ENCODE measurements at regions not wholly inside any gene's neighbourhood (a gene's known extent, or its start where the extent isn't known, plus 50 kb on each side); places are given as distances from the start of the nearest gene placed in this dataset.

- Histone ChIP-seq H3K36me3 (ENCODE audit: insufficient read depth, low read length) (no peaks in the 10 kb centered on the region), H3K27ac (ENCODE audit: low read depth, low read length) (no peak overlapping the region), H3K9ac (ENCODE audit: low read length) (no peak overlapping the region), H3K9me3 (ENCODE audit: insufficient read depth, low read depth, low read length) (no peaks in the 10 kb centered on the region), H4K20me1 (ENCODE audit: insufficient read depth, low read length) (no peaks in the 10 kb centered on the region), H3K79me2 (ENCODE audit: insufficient read depth, low read length) (no peaks in the 10 kb centered on the region), H3K27me3 (ENCODE audit: insufficient read depth, low read length) (no peaks in the 10 kb centered on the region), H3K4me3 (ENCODE audit: insufficient read depth, low read depth, low read length) (no peak overlapping the region), H3K4me2 (ENCODE audit: low read length) (no peak overlapping the region), H3K4me1 (ENCODE audit: insufficient read depth, low read length) (no peaks in the 10 kb centered on the region), H2AFZ (ENCODE audit: low read depth, low read length) (no peak overlapping the region)
- TF ChIP-seq EZH2 (IDR thresholded peaks at IDR 0.05; ENCODE audit: insufficient read depth, low read length) (no peak), CTCF (IDR thresholded peaks at IDR 0.05; ENCODE audit: insufficient read depth, low read depth, low read length) (no peak)
- no peaks in the 10 kb centered on the region for H3K9me3 Mint-ChIP-seq (ENCODE audit: unreplicated experiment)
- no peaks in the 10 kb centered on the region for H3K4me1 Mint-ChIP-seq (ENCODE audit: low read depth, unreplicated experiment)
- H3K27ac Mint-ChIP-seq (ENCODE audit: unreplicated experiment), result no peak overlapping the region
- no peak overlapping the region for H3K4me3 Mint-ChIP-seq (ENCODE audit: unreplicated experiment)
- no peak for FAIRE-seq
- H3K36me3 Mint-ChIP-seq (ENCODE audit: low read depth, unreplicated experiment), result no peaks in the 10 kb centered on the region
- DNase-seq (ENCODE audit: low read depth), result no peak
- no peaks in the 10 kb centered on the region for H3K27me3 Mint-ChIP-seq (ENCODE audit: low read depth, unreplicated experiment)
Observed at GRCh38 chr12:87642245-87642644, 387.0 kb downstream of the C12orf50 start.

- no peaks in the 10 kb centered on the region for H3K9me3 ChIP-seq (ENCODE audit: insufficient read depth, low read depth, low read length)
- no peak overlapping the region for H3K27ac ChIP-seq (ENCODE audit: low read depth, low read length)
- H3K79me2 ChIP-seq (ENCODE audit: insufficient read depth, low read length), result no peaks in the 10 kb centered on the region
- Mint-ChIP-seq H3K4me1 (ENCODE audit: low read depth, unreplicated experiment) (no peaks in the 10 kb centered on the region), H3K4me3 (ENCODE audit: unreplicated experiment) (no peak overlapping the region), H3K27ac (ENCODE audit: unreplicated experiment) (no peak overlapping the region), H3K27me3 (ENCODE audit: low read depth, unreplicated experiment) (peaks cover 2% of the 10 kb centered on the region), H3K9me3 (ENCODE audit: unreplicated experiment) (no peaks in the 10 kb centered on the region), H3K36me3 (ENCODE audit: low read depth, unreplicated experiment) (no peaks in the 10 kb centered on the region)
- H3K4me3 ChIP-seq (ENCODE audit: insufficient read depth, low read depth, low read length), result no peak overlapping the region
- H3K9ac ChIP-seq (ENCODE audit: low read length), result no peak overlapping the region
- DNase-seq (ENCODE audit: low read depth), result no peak
- H2AFZ ChIP-seq (ENCODE audit: low read depth, low read length), result no peak overlapping the region
- no peaks in the 10 kb centered on the region for H3K4me1 ChIP-seq (ENCODE audit: insufficient read depth, low read length)
- H3K36me3 ChIP-seq (ENCODE audit: insufficient read depth, low read length), result no peaks in the 10 kb centered on the region
- H3K4me2 ChIP-seq (ENCODE audit: low read length), result no peak overlapping the region
- no peaks in the 10 kb centered on the region for H3K27me3 ChIP-seq (ENCODE audit: insufficient read depth, low read length)
- TF ChIP-seq EZH2 (IDR thresholded peaks at IDR 0.05; ENCODE audit: insufficient read depth, low read length) (no peak), CTCF (IDR thresholded peaks at IDR 0.05; ENCODE audit: insufficient read depth, low read depth, low read length) (no peak)
- FAIRE-seq, result no peak
- no peaks in the 10 kb centered on the region for H4K20me1 ChIP-seq (ENCODE audit: insufficient read depth, low read length)
Observed at GRCh38 chr12:87618199-87618598, 411.0 kb downstream of the C12orf50 start.

GRCh38 chr12:87612996-87613395 is 416.2 kb downstream of the C12orf50 start:
- Histone ChIP-seq H3K4me3 (ENCODE audit: insufficient read depth, low read depth, low read length) (no peak overlapping the region), H3K9ac (ENCODE audit: low read length) (no peak overlapping the region), H4K20me1 (ENCODE audit: insufficient read depth, low read length) (no peaks in the 10 kb centered on the region), H2AFZ (ENCODE audit: low read depth, low read length) (no peak overlapping the region), H3K9me3 (ENCODE audit: insufficient read depth, low read depth, low read length) (no peaks in the 10 kb centered on the region), H3K36me3 (ENCODE audit: insufficient read depth, low read length) (no peaks in the 10 kb centered on the region), H3K79me2 (ENCODE audit: insufficient read depth, low read length) (no peaks in the 10 kb centered on the region), H3K27ac (ENCODE audit: low read depth, low read length) (no peak overlapping the region), H3K4me1 (ENCODE audit: insufficient read depth, low read length) (no peaks in the 10 kb centered on the region), H3K4me2 (ENCODE audit: low read length) (no peak overlapping the region), H3K27me3 (ENCODE audit: insufficient read depth, low read length) (no peaks in the 10 kb centered on the region)
- H3K36me3 Mint-ChIP-seq (ENCODE audit: low read depth, unreplicated experiment), result no peaks in the 10 kb centered on the region
- H3K27ac Mint-ChIP-seq (ENCODE audit: unreplicated experiment), result no peak overlapping the region
- DNase-seq (ENCODE audit: low read depth) (no peak), FAIRE-seq (no peak)
- no peak overlapping the region for H3K4me3 Mint-ChIP-seq (ENCODE audit: unreplicated experiment)
- H3K27me3 Mint-ChIP-seq (ENCODE audit: low read depth, unreplicated experiment), result no peaks in the 10 kb centered on the region
- H3K4me1 Mint-ChIP-seq (ENCODE audit: low read depth, unreplicated experiment), result no peaks in the 10 kb centered on the region
- H3K9me3 Mint-ChIP-seq (ENCODE audit: unreplicated experiment), result no peaks in the 10 kb centered on the region
- TF ChIP-seq EZH2 (IDR thresholded peaks at IDR 0.05; ENCODE audit: insufficient read depth, low read length) (no peak), CTCF (IDR thresholded peaks at IDR 0.05; ENCODE audit: insufficient read depth, low read depth, low read length) (no peak)

Measured in astrocyte (in vitro differentiated cells and primary cell).